Neural cell (in vitro differentiated cells): ENCODE measurements at regions not wholly inside any gene's neighbourhood (a gene's known extent, or its start where the extent isn't known, plus 50 kb on each side); places are given as distances from the start of the nearest gene placed in this dataset.

Experiments used
- CTCF ChIP-seq: fragments of 450-650 bp; IDR thresholded peaks from 2 replicates; pipeline ENCODE4 v1.5.1; 2014; ENCODE audit warnings: antibody characterized with exemption, mild to moderate bottlenecking, moderate library complexity; ENCODE audit not compliant: poor library complexity, severe bottlenecking
- EP300 ChIP-seq: fragments of 450-650 bp; conservative IDR thresholded peaks from 2 replicates; pipeline ENCODE4 v1.6.1; 2014; ENCODE audit warnings: antibody characterized with exemption, mild to moderate bottlenecking, moderate library complexity; ENCODE audit not compliant: poor library complexity, severe bottlenecking
- EZH2 ChIP-seq: fragments of 200-600, 300-800 bp; shearing (Covaris generic), sonication (generic); IDR thresholded peaks from 2 replicates; pipeline ENCODE4 v1.6.1; 2014; ENCODE audit warnings: antibody characterized with exemption, low read length, borderline replicate concordance, mild to moderate bottlenecking; ENCODE audit not compliant: insufficient read depth, poor library complexity, severe bottlenecking
- MXI1 ChIP-seq: fragments of 450-650 bp; conservative IDR thresholded peaks from 2 replicates; pipeline ENCODE4 v1.6.1; 2014; ENCODE audit warnings: antibody characterized with exemption, mild to moderate bottlenecking; ENCODE audit not compliant: poor library complexity, severe bottlenecking
- REST ChIP-seq: IDR thresholded peaks from 2 replicates; pipeline ENCODE4 v1.6.1; 2012; ENCODE audit warnings: borderline replicate concordance
- SMC3 ChIP-seq: fragments of 450-650 bp; conservative IDR thresholded peaks from 2 replicates; pipeline ENCODE4 v1.6.1; 2014; ENCODE audit warnings: antibody characterized with exemption, mild to moderate bottlenecking, moderate library complexity; ENCODE audit not compliant: poor library complexity
- TAF1 ChIP-seq: IDR thresholded peaks from 2 replicates; pipeline ENCODE4 v1.6.1; 2012; ENCODE audit warnings: low read depth

- no peak for TF ChIP-seq EP300
- TF ChIP-seq CTCF: no peak
- no peak for TF ChIP-seq SMC3
- no peak for TF ChIP-seq MXI1
- no peak for TF ChIP-seq TAF1
- no peak for TF ChIP-seq REST
- TF ChIP-seq EZH2: no peak
Observed at GRCh38 chr12:78584695-78585094, 279.9 kb upstream of the SYT1 start.
